ENCODE measurements at regions not wholly inside any gene's neighbourhood (a gene's known extent, or its start where the extent isn't known, plus 50 kb on each side); places are given as distances from the start of the nearest gene placed in this dataset.

DNA sequence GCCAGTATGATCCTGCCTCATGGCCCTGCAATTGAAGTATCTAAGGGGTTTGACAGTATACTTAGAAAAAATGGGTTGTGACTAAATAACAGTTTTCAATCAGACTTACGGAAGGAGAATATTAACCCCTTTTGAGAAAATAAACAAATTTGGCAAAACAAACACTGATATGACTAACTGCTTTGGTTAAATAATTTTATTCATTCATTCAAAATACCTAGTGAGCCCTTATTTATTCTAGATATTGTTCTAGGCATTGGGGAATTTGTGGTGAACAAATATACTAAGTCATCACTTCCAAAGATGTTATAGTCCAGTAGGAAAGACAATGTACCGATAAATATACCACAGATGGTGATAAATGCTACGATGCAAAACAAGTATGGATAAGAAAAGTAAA, 358.7 kb downstream of the TGFB2 start:
- ATAC-seq: no peak

DNA sequence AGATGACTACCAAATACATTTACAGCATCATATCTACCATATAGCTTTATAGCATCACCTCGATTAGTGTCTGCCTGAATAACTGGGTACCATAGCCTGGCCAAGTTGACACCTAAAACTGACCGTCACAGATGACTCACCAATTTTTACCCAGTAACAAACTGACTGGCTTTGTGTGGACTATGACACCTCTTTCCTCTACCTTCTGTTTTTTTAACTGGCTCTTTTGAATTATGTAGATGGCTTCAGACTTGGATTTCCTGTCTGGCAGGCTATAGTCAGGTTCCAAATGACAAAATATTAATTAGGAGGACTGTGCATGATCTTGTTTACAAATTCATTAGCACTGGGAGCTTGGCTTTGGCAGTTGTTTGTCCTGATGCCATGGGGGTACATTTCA, 360.3 kb downstream of the TGFB2 start:
- 88 to 96% methylated on average over 2 of the region's 2 CpGs for WGBS, 2 donors
- intact Hi-C loops (cut with DNase I): no loop called here
- Histone ChIP-seq H3K4me1 (no peaks in the 10 kb centered on the region), H3K36me3 (no peaks in the 10 kb centered on the region), H3K9me3 (no peaks in the 10 kb centered on the region), H3K27ac (peak overlapping the region in 1 of 4 donors; percentile 27), H3K4me3 (no peak overlapping the region), H3K27me3 (no peaks in the 10 kb centered on the region)
- DNase-seq (no peak), ATAC-seq (peak in 1 of 4 donors; percentile 41), FAIRE-seq (no peak)
- TF ChIP-seq, protein P1, sequence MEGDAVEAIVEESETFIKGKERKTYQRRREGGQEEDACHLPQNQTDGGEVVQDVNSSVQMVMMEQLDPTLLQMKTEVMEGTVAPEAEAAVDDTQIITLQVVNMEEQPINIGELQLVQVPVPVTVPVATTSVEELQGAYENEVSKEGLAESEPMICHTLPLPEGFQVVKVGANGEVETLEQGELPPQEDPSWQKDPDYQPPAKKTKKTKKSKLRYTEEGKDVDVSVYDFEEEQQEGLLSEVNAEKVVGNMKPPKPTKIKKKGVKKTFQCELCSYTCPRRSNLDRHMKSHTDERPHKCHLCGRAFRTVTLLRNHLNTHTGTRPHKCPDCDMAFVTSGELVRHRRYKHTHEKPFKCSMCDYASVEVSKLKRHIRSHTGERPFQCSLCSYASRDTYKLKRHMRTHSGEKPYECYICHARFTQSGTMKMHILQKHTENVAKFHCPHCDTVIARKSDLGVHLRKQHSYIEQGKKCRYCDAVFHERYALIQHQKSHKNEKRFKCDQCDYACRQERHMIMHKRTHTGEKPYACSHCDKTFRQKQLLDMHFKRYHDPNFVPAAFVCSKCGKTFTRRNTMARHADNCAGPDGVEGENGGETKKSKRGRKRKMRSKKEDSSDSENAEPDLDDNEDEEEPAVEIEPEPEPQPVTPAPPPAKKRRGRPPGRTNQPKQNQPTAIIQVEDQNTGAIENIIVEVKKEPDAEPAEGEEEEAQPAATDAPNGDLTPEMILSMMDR (IDR thresholded peaks at IDR 0.05): no peak

More for the DNA sequence above, 358.7 kb downstream of the TGFB2 start:
- intact Hi-C loops (cut with DNase I): no loop called here
- no peak overlapping the region for H3K27ac ChIP-seq
- no peaks in the 10 kb centered on the region for H3K27me3 ChIP-seq
- DNase-seq (no peak), FAIRE-seq (no peak)
- TF ChIP-seq, protein P1 (IDR thresholded peaks at IDR 0.05): no peak
- H3K36me3 ChIP-seq: no peaks in the 10 kb centered on the region
- no peaks in the 10 kb centered on the region for H3K4me1 ChIP-seq
- H3K9me3 ChIP-seq: no peaks in the 10 kb centered on the region
- no peak overlapping the region for H3K4me3 ChIP-seq
- 88 to 98% methylated on average over 3 of the region's 3 CpGs for WGBS, 2 donors

DNA sequence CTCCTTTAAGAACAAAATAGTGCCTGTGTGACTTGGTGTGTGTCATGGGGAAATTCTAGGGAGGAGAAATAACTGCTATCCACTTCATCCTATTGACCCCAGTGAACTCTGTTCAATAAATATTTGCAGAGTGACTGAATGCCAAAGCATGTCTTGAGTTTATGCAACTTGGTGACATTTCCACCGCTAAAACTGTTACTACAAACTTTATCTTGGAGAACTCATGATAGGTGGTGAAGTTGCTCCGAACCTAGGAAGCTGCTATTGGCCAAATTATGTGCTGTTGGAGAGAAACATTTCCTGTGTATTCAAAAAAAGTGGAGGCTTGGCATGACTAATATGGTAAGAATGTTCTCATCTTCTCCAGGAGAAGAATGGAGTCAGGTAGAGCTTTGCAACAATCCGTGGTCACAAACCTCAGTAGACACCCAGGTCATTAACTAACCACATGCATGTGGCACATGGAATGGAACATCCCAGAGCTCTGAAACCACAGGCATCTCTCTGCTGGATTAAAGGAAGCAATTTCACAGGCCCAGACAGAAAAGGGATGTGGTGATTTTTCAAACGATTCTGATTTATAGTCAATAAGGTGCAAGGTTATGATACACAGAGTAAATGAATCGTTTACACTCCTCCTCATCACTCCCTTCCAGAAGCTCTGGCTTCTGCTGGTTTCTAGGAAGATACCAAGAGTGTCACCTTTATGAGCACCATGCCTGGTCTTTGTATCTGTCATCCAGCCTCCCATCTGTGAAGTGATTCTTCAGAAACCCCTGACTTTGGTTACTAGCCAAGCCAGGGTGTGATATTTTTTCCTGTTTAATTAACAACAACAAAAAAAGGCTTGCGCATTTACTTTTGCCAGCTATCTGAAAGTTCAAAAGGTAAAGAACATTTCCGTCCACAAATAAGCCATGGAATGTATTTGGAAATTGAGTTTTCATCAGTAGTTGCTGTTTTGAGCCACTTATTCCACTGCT, 361.1 kb downstream of the TGFB2 start:
- Histone ChIP-seq H3K27ac (peak overlapping the region in 1 of 4 donors; percentile 27), H3K9me3 (no peaks in the 10 kb centered on the region), H3K4me3 (no peak overlapping the region), H3K4me1 (no peaks in the 10 kb centered on the region), H3K27me3 (no peaks in the 10 kb centered on the region), H3K36me3 (no peaks in the 10 kb centered on the region)
- TF ChIP-seq, protein P1 (IDR thresholded peaks at IDR 0.05): no peak
- 36 to 39% methylated on average over 7 of the region's 7 CpGs for WGBS, 2 donors
- DNase-seq (no peak), FAIRE-seq (no peak), ATAC-seq (peak in 3 of 4 donors; percentile 59 to 82 (median 71))
- intact Hi-C loops (cut with DNase I): no loop called here

DNA sequence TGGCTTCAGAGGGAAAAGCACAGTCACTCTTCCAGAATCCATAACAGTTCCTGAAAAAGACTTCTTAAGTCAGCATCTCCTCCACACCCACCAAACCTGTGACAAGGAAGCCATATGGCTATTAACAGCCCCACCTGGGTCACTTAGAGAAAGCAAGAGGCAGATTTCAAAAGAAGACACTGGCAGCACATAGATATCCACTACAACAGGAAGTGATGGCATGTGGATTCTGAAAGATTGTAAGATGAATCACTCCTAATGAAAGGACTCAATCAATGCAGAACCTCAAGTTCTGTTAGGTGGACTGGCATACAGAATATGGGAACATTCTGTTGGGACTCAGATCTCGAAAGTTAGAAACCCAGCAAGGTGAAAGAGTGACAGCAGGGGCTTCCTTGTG, 365.9 kb downstream of the TGFB2 start:
- 60 to 64% methylated on average over 1 of the region's 1 CpG for WGBS, 2 donors
- FAIRE-seq (no peak), ATAC-seq (no peak), DNase-seq (no peak)
- H3K9me3 ChIP-seq: no peaks in the 10 kb centered on the region
- no peak overlapping the region for H3K27ac ChIP-seq
- H3K36me3 ChIP-seq: no peaks in the 10 kb centered on the region
- no peaks in the 10 kb centered on the region for H3K27me3 ChIP-seq
- intact Hi-C loops (cut with DNase I): no loop called here
- no peaks in the 10 kb centered on the region for H3K4me1 ChIP-seq
- TF ChIP-seq, protein P1 (IDR thresholded peaks at IDR 0.05): no peak
- H3K4me3 ChIP-seq: no peak overlapping the region

Data from pancreas (tissue), 10 donors.